Umbilical cord (tissue), 1 donor: ENCODE measurements at regions not wholly inside any gene's neighbourhood (a gene's known extent, or its start where the extent isn't known, plus 50 kb on each side); places are given as distances from the start of the nearest gene placed in this dataset.

Source experiments
- DNase-seq: peaks from one replicate; pipeline ENCODE4 v3.0.0-alpha.2; 2015; ENCODE audit warnings: low spot score

GRCh38 chr12:16415155-16415554 lies 67.7 kb downstream of the MGST1 start:
- no peak for DNase-seq

- DNase-seq = no peak
These were observed 69.6 kb downstream of the MGST1 start for GRCh38 chr12:16417058-16417457.

GRCh38 chr12:16421806-16422205 lies 74.4 kb downstream of the MGST1 start:
- no peak for DNase-seq

- DNase-seq = no peak
These were observed 77.1 kb downstream of the MGST1 start for GRCh38 chr12:16424531-16424930.

GRCh38 chr12:16435875-16436554 lies 88.6 kb downstream of the MGST1 start:
- DNase-seq = no peak

- DNase-seq = no peak
These were observed 89.9 kb downstream of the MGST1 start for GRCh38 chr12:16437281-16437816.

- peak; percentile 7 for DNase-seq
These were observed 90.5 kb downstream of the MGST1 start for GRCh38 chr12:16437926-16438325.

GRCh38 chr12:16449459-16449858 lies 102.0 kb downstream of the MGST1 start:
- no peak for DNase-seq

GRCh38 chr12:16453319-16453718 lies 105.9 kb downstream of the MGST1 start:
- no peak for DNase-seq

- no peak for DNase-seq
These were observed 107.0 kb downstream of the MGST1 start for GRCh38 chr12:16454481-16454880.

GRCh38 chr12:16458521-16459078 lies 111.2 kb downstream of the MGST1 start:
- no peak for DNase-seq

- no peak for DNase-seq
These were observed 119.8 kb downstream of the MGST1 start for GRCh38 chr12:16467272-16467671.

GRCh38 chr12:16472631-16473030 lies 125.2 kb downstream of the MGST1 start:
- DNase-seq = peak; percentile 34

GRCh38 chr12:16473610-16474326 lies 126.3 kb downstream of the MGST1 start:
- peak; percentile 58 for DNase-seq

- DNase-seq = no peak
These were observed 127.4 kb downstream of the MGST1 start for GRCh38 chr12:16474801-16475200.

- no peak for DNase-seq
These were observed 128.1 kb downstream of the MGST1 start for GRCh38 chr12:16475521-16475920.

- no peak for DNase-seq
These were observed 123.2 kb downstream of the LMO3 start for GRCh38 chr12:16482726-16483125.

GRCh38 chr12:16492240-16492639 lies 113.7 kb downstream of the LMO3 start:
- DNase-seq = no peak

- DNase-seq = no peak
These were observed 112.9 kb downstream of the LMO3 start for GRCh38 chr12:16492820-16493797.

GRCh38 chr12:16495196-16495595 lies 110.8 kb downstream of the LMO3 start:
- no peak for DNase-seq
